Keratinocyte (primary cell): ENCODE measurements at regions not wholly inside any gene's neighbourhood (a gene's known extent, or its start where the extent isn't known, plus 50 kb on each side); places are given as distances from the start of the nearest gene placed in this dataset.

Experiments used
- DNase-seq: peaks from one replicate; pipeline ENCODE4 v3.0.0-alpha.2; 2011; ENCODE audit warnings: low read depth, missing footprints, low spot score
- FAIRE-seq: peaks from 2 replicates; lab custom pipeline; 2011; peaks lifted over from hg19 to GRCh38; lab: Jason Lieb, UNC
- H2AFZ ChIP-seq: 2 replicates; pipeline ENCODE4 v1.6.0; 2012; ENCODE audit warnings: low read length, control low read depth, inconsistent platforms; ENCODE audit not compliant: control insufficient read depth
- H3K27ac ChIP-seq: 2 replicates; pipeline ENCODE4 v1.5.1; 2011; ENCODE audit warnings: low read length; ENCODE audit not compliant: control insufficient read depth, insufficient read depth
- H3K27me3 ChIP-seq: 3 replicates; pipeline ENCODE4 v1.6.0; 2011; ENCODE audit warnings: low read length; ENCODE audit not compliant: control insufficient read depth, insufficient read depth; ENCODE audit errors: extremely low read depth
- H3K36me3 ChIP-seq, 2 experiments: 2 replicates in 1 of 2; 3 replicates in 1 of 2; pipeline ENCODE4 v1.5.1; 2011; ENCODE audit warnings: low read length in 2 of 2, mild to moderate bottlenecking in 1 of 2; ENCODE audit not compliant: control insufficient read depth in 2 of 2, insufficient read depth in 2 of 2; ENCODE audit errors: extremely low read depth in 1 of 2
- H3K4me1 ChIP-seq: 3 replicates; pipeline ENCODE4 v1.5.1; 2011; ENCODE audit warnings: low read length; ENCODE audit not compliant: control insufficient read depth, insufficient read depth; ENCODE audit errors: extremely low read depth
- H3K4me2 ChIP-seq: 3 replicates; pipeline ENCODE4 v1.6.0; 2011; ENCODE audit warnings: low read depth, low read length; ENCODE audit not compliant: control insufficient read depth, insufficient read depth; ENCODE audit errors: extremely low read depth
- H3K4me3 ChIP-seq, 3 experiments: fragments of 200-600 bp in 1 of 3; sonication (generic) in 1 of 3; 2 replicates in 2 of 3; 3 replicates in 1 of 3; pipeline ENCODE4 v1.5.1; 2011 to 2016; ENCODE audit warnings: low read length in 3 of 3, mild to moderate bottlenecking in 3 of 3, control low read depth in 2 of 3, inconsistent platforms in 1 of 3, low read depth in 1 of 3, mixed read lengths in 1 of 3, mixed run types in 1 of 3, moderate library complexity in 1 of 3; ENCODE audit not compliant: control insufficient read depth in 2 of 3, insufficient read depth in 2 of 3; ENCODE audit errors: extremely low read depth in 1 of 3
- H3K79me2 ChIP-seq: 2 replicates; pipeline ENCODE4 v1.6.0; 2012; ENCODE audit warnings: low read length; ENCODE audit not compliant: control insufficient read depth, insufficient read depth
- H3K9ac ChIP-seq: 3 replicates; pipeline ENCODE4 v1.6.0; 2011; ENCODE audit warnings: low read length; ENCODE audit not compliant: control insufficient read depth, insufficient read depth; ENCODE audit errors: extremely low read depth
- H3K9me1 ChIP-seq: 3 replicates; pipeline ENCODE4 v1.6.0; 2011; ENCODE audit warnings: low read length; ENCODE audit not compliant: control insufficient read depth, insufficient read depth; ENCODE audit errors: extremely low read depth
- H3K9me3 ChIP-seq: 2 replicates; pipeline ENCODE4 v1.5.1; 2012; ENCODE audit warnings: low read depth, low read length; ENCODE audit not compliant: control insufficient read depth
- H4K20me1 ChIP-seq: 3 replicates; pipeline ENCODE4 v1.6.0; 2011; ENCODE audit warnings: low read length; ENCODE audit not compliant: control insufficient read depth, insufficient read depth; ENCODE audit errors: extremely low read depth
- CTCF ChIP-seq, 3 experiments: IDR thresholded peaks in 1 of 3; conservative IDR thresholded peaks in 1 of 3; optimal IDR thresholded peaks in 1 of 3; 2 replicates in 2 of 3; 3 replicates in 1 of 3; pipeline versions ENCODE3 to v1.5.1; 2011; ENCODE audit warnings: low read length in 3 of 3, mild to moderate bottlenecking in 3 of 3, moderate library complexity in 2 of 3, control low read depth in 1 of 3, inconsistent platforms in 1 of 3; ENCODE audit not compliant: insufficient read depth in 2 of 3; ENCODE audit errors: extremely low read depth in 1 of 3
- EZH2 ChIP-seq: IDR thresholded peaks from one replicate; pipeline ENCODE4 v1.6.1; 2012; ENCODE audit warnings: inconsistent platforms, mild to moderate bottlenecking, low read length, moderate library complexity
- dilution Hi-C: fragments of 300-500 bp; cut with MboI; formaldehyde crosslinking; loops from one replicate; pipeline ENCODE4 v1.7.0; 2020; ENCODE audit warnings: low sequenced_read_pairs; ENCODE audit not compliant: extremely low pct_ligation_motif_present

- no peaks in the 10 kb centered on the region for H3K36me3 ChIP-seq
- no peak overlapping the region for H3K27ac ChIP-seq
- H3K9ac ChIP-seq, result no peak overlapping the region
- H3K9me3 ChIP-seq, result no peaks in the 10 kb centered on the region
- no peak overlapping the region for H2AFZ ChIP-seq
- H3K4me1 ChIP-seq, result no peaks in the 10 kb centered on the region
- TF ChIP-seq CTCF (optimal IDR thresholded peaks at IDR 0.05 in 1 of 3, IDR thresholded peaks at IDR 0.05 in 1 of 3, conservative IDR thresholded peaks at IDR 0.05 in 1 of 3; ENCODE audit: extremely low read depth in 1 of 3, insufficient read depth in 2 of 3, low read length in 3 of 3), result no peak
- no peak for TF ChIP-seq EZH2
- FAIRE-seq (no peak), DNase-seq (no peak)
- no peak overlapping the region for H3K4me2 ChIP-seq
- H3K4me3 ChIP-seq, result no peak overlapping the region
- no peaks in the 10 kb centered on the region for H4K20me1 ChIP-seq
- H3K27me3 ChIP-seq, result no peaks in the 10 kb centered on the region
- dilution Hi-C loops, result no loop called here
- no peaks in the 10 kb centered on the region for H3K9me1 ChIP-seq
- no peaks in the 10 kb centered on the region for H3K79me2 ChIP-seq
Measured at GRCh38 chr18:1104181-1104881, 199.7 kb downstream of the ADCYAP1 start.

GRCh38 chr18:1124495-1124894 lies 219.8 kb downstream of the ADCYAP1 start:
- Histone ChIP-seq H4K20me1 (no peaks in the 10 kb centered on the region), H3K4me2 (no peak overlapping the region)

GRCh38 chr18:1133541-1133940 lies 228.9 kb downstream of the ADCYAP1 start:
- DNase-seq (no peak), FAIRE-seq (no peak)
- H3K27me3 ChIP-seq, result no peaks in the 10 kb centered on the region
- TF ChIP-seq CTCF (optimal IDR thresholded peaks at IDR 0.05 in 1 of 3, IDR thresholded peaks at IDR 0.05 in 1 of 3, conservative IDR thresholded peaks at IDR 0.05 in 1 of 3; ENCODE audit: extremely low read depth in 1 of 3, insufficient read depth in 2 of 3, low read length in 3 of 3), result no peak
- no peak for TF ChIP-seq EZH2
- no peaks in the 10 kb centered on the region for H3K9me1 ChIP-seq
- no peaks in the 10 kb centered on the region for H3K79me2 ChIP-seq
- H3K36me3 ChIP-seq, result no peaks in the 10 kb centered on the region
- H3K9ac ChIP-seq, result no peak overlapping the region
- H3K4me2 ChIP-seq, result no peak overlapping the region
- H3K9me3 ChIP-seq, result peaks cover 5% of the 10 kb centered on the region
- H3K27ac ChIP-seq, result no peak overlapping the region
- no peak overlapping the region for H3K4me3 ChIP-seq
- no peaks in the 10 kb centered on the region for H3K4me1 ChIP-seq
- H4K20me1 ChIP-seq, result no peaks in the 10 kb centered on the region
- dilution Hi-C loops, result no loop called here
- H2AFZ ChIP-seq, result no peak overlapping the region

More at GRCh38 chr18:1124495-1124894, 219.8 kb downstream of the ADCYAP1 start:
- no peak for DNase-seq
- dilution Hi-C loops, result no loop called here
- no peaks in the 10 kb centered on the region for H3K9me1 ChIP-seq
- H3K9me3 ChIP-seq, result no peaks in the 10 kb centered on the region
- no peaks in the 10 kb centered on the region for H3K79me2 ChIP-seq
- H3K4me1 ChIP-seq, result no peaks in the 10 kb centered on the region
- H3K4me3 ChIP-seq, result no peak overlapping the region
- H3K9ac ChIP-seq, result no peak overlapping the region
- no peak overlapping the region for H3K27ac ChIP-seq
- no peak overlapping the region for H2AFZ ChIP-seq
- H3K36me3 ChIP-seq, result no peaks in the 10 kb centered on the region
- H3K27me3 ChIP-seq, result no peaks in the 10 kb centered on the region
- TF ChIP-seq EZH2, result no peak
- FAIRE-seq, result no peak
